ENCODE measurements at regions not wholly inside any gene's neighbourhood (a gene's known extent, or its start where the extent isn't known, plus 50 kb on each side); places are given as distances from the start of the nearest gene placed in this dataset.

GRCh38 chr2:81672516-81672915, 1368.0 kb upstream of the LRRTM1 start:
- no peaks in the 10 kb centered on the region for H3K9me3 ChIP-seq (ENCODE audit: control insufficient read depth in 1 of 2, low read length in 2 of 2)
- no peaks in the 10 kb centered on the region for H3K4me1 ChIP-seq (ENCODE audit: control insufficient read depth in 1 of 2, insufficient read depth in 2 of 2, low read length in 2 of 2)
- no peak overlapping the region for H3K4me3 ChIP-seq (ENCODE audit: low read depth in 1 of 2, low read length in 2 of 2)
- no peaks in the 10 kb centered on the region for H3K27me3 ChIP-seq (ENCODE audit: control insufficient read depth in 1 of 2, insufficient read depth in 2 of 2, low read length in 2 of 2)
- H3K36me3 ChIP-seq (ENCODE audit: control insufficient read depth in 1 of 2, insufficient read depth in 2 of 2, low read length in 2 of 2) = no peaks in the 10 kb centered on the region
- H3K27ac ChIP-seq (ENCODE audit: low read depth, low read length) = no peak overlapping the region
- H3K9ac ChIP-seq (ENCODE audit: low read depth in 1 of 2, low read length in 2 of 2) = no peak overlapping the region

- Histone ChIP-seq H3K27ac (ENCODE audit: low read depth, low read length) (no peak overlapping the region), H3K27me3 (ENCODE audit: control insufficient read depth in 1 of 2, insufficient read depth in 2 of 2, low read length in 2 of 2) (no peaks in the 10 kb centered on the region), H3K9ac (ENCODE audit: low read depth in 1 of 2, low read length in 2 of 2) (no peak overlapping the region), H3K9me3 (ENCODE audit: control insufficient read depth in 1 of 2, low read length in 2 of 2) (no peaks in the 10 kb centered on the region), H3K4me3 (ENCODE audit: low read depth in 1 of 2, low read length in 2 of 2) (no peak overlapping the region), H3K4me1 (ENCODE audit: control insufficient read depth in 1 of 2, insufficient read depth in 2 of 2, low read length in 2 of 2) (no peaks in the 10 kb centered on the region), H3K36me3 (ENCODE audit: control insufficient read depth in 1 of 2, insufficient read depth in 2 of 2, low read length in 2 of 2) (no peaks in the 10 kb centered on the region)
These were observed 1366.3 kb upstream of the LRRTM1 start for GRCh38 chr2:81670885-81671284.

GRCh38 chr2:81661081-81661480, 1356.5 kb upstream of the LRRTM1 start:
- Histone ChIP-seq H3K4me3 (ENCODE audit: low read depth in 1 of 2, low read length in 2 of 2) (no peak overlapping the region), H3K9ac (ENCODE audit: low read depth in 1 of 2, low read length in 2 of 2) (no peak overlapping the region), H3K9me3 (ENCODE audit: control insufficient read depth in 1 of 2, low read length in 2 of 2) (peaks cover 15 to 16% of the 10 kb centered on the region in 2 donors), H3K27me3 (ENCODE audit: control insufficient read depth in 1 of 2, insufficient read depth in 2 of 2, low read length in 2 of 2) (no peaks in the 10 kb centered on the region), H3K36me3 (ENCODE audit: control insufficient read depth in 1 of 2, insufficient read depth in 2 of 2, low read length in 2 of 2) (no peaks in the 10 kb centered on the region), H3K27ac (ENCODE audit: low read depth, low read length) (no peak overlapping the region), H3K4me1 (ENCODE audit: control insufficient read depth in 1 of 2, insufficient read depth in 2 of 2, low read length in 2 of 2) (no peaks in the 10 kb centered on the region)

GRCh38 chr2:81658227-81658626, 1353.7 kb upstream of the LRRTM1 start:
- no peaks in the 10 kb centered on the region for H3K27me3 ChIP-seq (ENCODE audit: control insufficient read depth in 1 of 2, insufficient read depth in 2 of 2, low read length in 2 of 2)
- H3K27ac ChIP-seq (ENCODE audit: low read depth, low read length) = no peak overlapping the region
- H3K9ac ChIP-seq (ENCODE audit: low read depth in 1 of 2, low read length in 2 of 2) = no peak overlapping the region
- H3K4me3 ChIP-seq (ENCODE audit: low read depth in 1 of 2, low read length in 2 of 2) = no peak overlapping the region
- no peaks in the 10 kb centered on the region for H3K36me3 ChIP-seq (ENCODE audit: control insufficient read depth in 1 of 2, insufficient read depth in 2 of 2, low read length in 2 of 2)
- no peaks in the 10 kb centered on the region for H3K4me1 ChIP-seq (ENCODE audit: control insufficient read depth in 1 of 2, insufficient read depth in 2 of 2, low read length in 2 of 2)
- peaks cover 16 to 20% of the 10 kb centered on the region in 2 donors for H3K9me3 ChIP-seq (ENCODE audit: control insufficient read depth in 1 of 2, low read length in 2 of 2)

GRCh38 chr2:81650048-81650971, 1345.8 kb upstream of the LRRTM1 start:
- Histone ChIP-seq H3K36me3 (ENCODE audit: control insufficient read depth in 1 of 2, insufficient read depth in 2 of 2, low read length in 2 of 2) (no peaks in the 10 kb centered on the region), H3K27ac (ENCODE audit: low read depth, low read length) (no peak overlapping the region), H3K27me3 (ENCODE audit: control insufficient read depth in 1 of 2, insufficient read depth in 2 of 2, low read length in 2 of 2) (no peaks in the 10 kb centered on the region), H3K4me1 (ENCODE audit: control insufficient read depth in 1 of 2, insufficient read depth in 2 of 2, low read length in 2 of 2) (no peaks in the 10 kb centered on the region), H3K9me3 (ENCODE audit: control insufficient read depth in 1 of 2, low read length in 2 of 2) (peaks cover 4 to 5% of the 10 kb centered on the region in 2 donors), H3K9ac (ENCODE audit: low read depth in 1 of 2, low read length in 2 of 2) (no peak overlapping the region), H3K4me3 (ENCODE audit: low read depth in 1 of 2, low read length in 2 of 2) (no peak overlapping the region)

- H3K9ac ChIP-seq (ENCODE audit: low read depth in 1 of 2, low read length in 2 of 2) = no peak overlapping the region
- H3K4me1 ChIP-seq (ENCODE audit: control insufficient read depth in 1 of 2, insufficient read depth in 2 of 2, low read length in 2 of 2) = no peaks in the 10 kb centered on the region
- no peaks in the 10 kb centered on the region for H3K27me3 ChIP-seq (ENCODE audit: control insufficient read depth in 1 of 2, insufficient read depth in 2 of 2, low read length in 2 of 2)
- peaks cover 3 to 4% of the 10 kb centered on the region in 2 donors for H3K9me3 ChIP-seq (ENCODE audit: control insufficient read depth in 1 of 2, low read length in 2 of 2)
- no peak overlapping the region for H3K4me3 ChIP-seq (ENCODE audit: low read depth in 1 of 2, low read length in 2 of 2)
- no peak overlapping the region for H3K27ac ChIP-seq (ENCODE audit: low read depth, low read length)
- H3K36me3 ChIP-seq (ENCODE audit: control insufficient read depth in 1 of 2, insufficient read depth in 2 of 2, low read length in 2 of 2) = no peaks in the 10 kb centered on the region
These were observed 1344.3 kb upstream of the LRRTM1 start for GRCh38 chr2:81648806-81649205.

- Histone ChIP-seq H3K9me3 (ENCODE audit: control insufficient read depth in 1 of 2, low read length in 2 of 2) (peaks cover 3 to 4% of the 10 kb centered on the region in 2 donors), H3K4me1 (ENCODE audit: control insufficient read depth in 1 of 2, insufficient read depth in 2 of 2, low read length in 2 of 2) (no peaks in the 10 kb centered on the region), H3K9ac (ENCODE audit: low read depth in 1 of 2, low read length in 2 of 2) (no peak overlapping the region), H3K27me3 (ENCODE audit: control insufficient read depth in 1 of 2, insufficient read depth in 2 of 2, low read length in 2 of 2) (no peaks in the 10 kb centered on the region), H3K27ac (ENCODE audit: low read depth, low read length) (no peak overlapping the region), H3K4me3 (ENCODE audit: low read depth in 1 of 2, low read length in 2 of 2) (no peak overlapping the region), H3K36me3 (ENCODE audit: control insufficient read depth in 1 of 2, insufficient read depth in 2 of 2, low read length in 2 of 2) (no peaks in the 10 kb centered on the region)
These were observed 1343.8 kb upstream of the LRRTM1 start for GRCh38 chr2:81648370-81648769.

GRCh38 chr2:81647715-81648230, 1343.2 kb upstream of the LRRTM1 start:
- H3K27ac ChIP-seq (ENCODE audit: low read depth, low read length) = no peak overlapping the region
- no peaks in the 10 kb centered on the region for H3K36me3 ChIP-seq (ENCODE audit: control insufficient read depth in 1 of 2, insufficient read depth in 2 of 2, low read length in 2 of 2)
- H3K9me3 ChIP-seq (ENCODE audit: control insufficient read depth in 1 of 2, low read length in 2 of 2) = peaks cover 3 to 4% of the 10 kb centered on the region in 2 donors
- no peak overlapping the region for H3K4me3 ChIP-seq (ENCODE audit: low read depth in 1 of 2, low read length in 2 of 2)
- H3K9ac ChIP-seq (ENCODE audit: low read depth in 1 of 2, low read length in 2 of 2) = no peak overlapping the region
- H3K27me3 ChIP-seq (ENCODE audit: control insufficient read depth in 1 of 2, insufficient read depth in 2 of 2, low read length in 2 of 2) = no peaks in the 10 kb centered on the region
- no peaks in the 10 kb centered on the region for H3K4me1 ChIP-seq (ENCODE audit: control insufficient read depth in 1 of 2, insufficient read depth in 2 of 2, low read length in 2 of 2)

- no peaks in the 10 kb centered on the region for H3K36me3 ChIP-seq (ENCODE audit: control insufficient read depth in 1 of 2, insufficient read depth in 2 of 2, low read length in 2 of 2)
- no peak overlapping the region for H3K27ac ChIP-seq (ENCODE audit: low read depth, low read length)
- no peaks in the 10 kb centered on the region for H3K27me3 ChIP-seq (ENCODE audit: control insufficient read depth in 1 of 2, insufficient read depth in 2 of 2, low read length in 2 of 2)
- H3K4me3 ChIP-seq (ENCODE audit: low read depth in 1 of 2, low read length in 2 of 2) = no peak overlapping the region
- H3K9ac ChIP-seq (ENCODE audit: low read depth in 1 of 2, low read length in 2 of 2) = no peak overlapping the region
- no peaks in the 10 kb centered on the region for H3K4me1 ChIP-seq (ENCODE audit: control insufficient read depth in 1 of 2, insufficient read depth in 2 of 2, low read length in 2 of 2)
- H3K9me3 ChIP-seq (ENCODE audit: control insufficient read depth in 1 of 2, low read length in 2 of 2) = peaks cover 0 to 3% of the 10 kb centered on the region in 2 donors
These were observed 1341.3 kb upstream of the LRRTM1 start for GRCh38 chr2:81645745-81646301.

- H3K4me1 ChIP-seq (ENCODE audit: control insufficient read depth in 1 of 2, insufficient read depth in 2 of 2, low read length in 2 of 2) = no peaks in the 10 kb centered on the region
These were observed 1339.6 kb upstream of the LRRTM1 start for GRCh38 chr2:81644189-81644588.

More at GRCh38 chr2:81644189-81644588, 1339.6 kb upstream of the LRRTM1 start:
- Histone ChIP-seq H3K9me3 (ENCODE audit: control insufficient read depth in 1 of 2, low read length in 2 of 2) (peaks cover 0 to 3% of the 10 kb centered on the region in 2 donors), H3K36me3 (ENCODE audit: control insufficient read depth in 1 of 2, insufficient read depth in 2 of 2, low read length in 2 of 2) (no peaks in the 10 kb centered on the region), H3K9ac (ENCODE audit: low read depth in 1 of 2, low read length in 2 of 2) (no peak overlapping the region), H3K27ac (ENCODE audit: low read depth, low read length) (no peak overlapping the region), H3K4me3 (ENCODE audit: low read depth in 1 of 2, low read length in 2 of 2) (no peak overlapping the region), H3K27me3 (ENCODE audit: control insufficient read depth in 1 of 2, insufficient read depth in 2 of 2, low read length in 2 of 2) (no peaks in the 10 kb centered on the region)

Measured in duodenal mucosa (tissue), 2 donors.